ENCODE measurements at regions not wholly inside any gene's neighbourhood (a gene's known extent, or its start where the extent isn't known, plus 50 kb on each side); places are given as distances from the start of the nearest gene placed in this dataset.

DNA sequence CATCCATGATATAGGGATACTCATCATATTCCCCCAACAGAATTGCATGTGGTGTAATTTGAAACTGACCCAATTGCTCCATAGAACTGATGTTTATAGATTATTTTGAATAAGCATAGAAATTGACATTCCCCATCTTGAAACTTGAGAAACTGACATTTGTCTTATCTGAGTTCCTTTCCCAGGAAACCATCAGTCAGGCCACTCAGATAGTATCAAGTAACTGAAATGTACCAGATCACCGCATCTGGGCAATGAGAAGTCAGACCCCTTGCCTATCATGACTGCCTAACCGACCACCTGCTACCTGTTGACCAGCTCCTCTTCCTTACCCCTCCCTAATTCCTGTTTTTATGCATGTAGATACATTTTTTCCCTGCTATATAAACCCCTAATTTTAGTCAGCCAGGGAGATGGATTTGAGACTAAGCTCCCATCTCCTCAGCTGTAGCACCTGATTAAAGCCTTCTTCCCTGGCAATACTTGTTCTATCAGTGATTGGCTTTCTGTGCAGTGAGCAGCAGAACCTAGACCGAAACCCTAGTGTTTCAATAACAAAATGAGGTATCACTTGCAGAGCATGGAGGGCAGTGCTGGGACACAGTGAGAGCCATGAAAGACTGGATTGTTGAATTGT lies 274.5 kb downstream of the LPIN1 start:
- no peak for TF ChIP-seq POLR2A (IDR thresholded peaks at IDR 0.05)
- TF ChIP-seq, protein P1, sequence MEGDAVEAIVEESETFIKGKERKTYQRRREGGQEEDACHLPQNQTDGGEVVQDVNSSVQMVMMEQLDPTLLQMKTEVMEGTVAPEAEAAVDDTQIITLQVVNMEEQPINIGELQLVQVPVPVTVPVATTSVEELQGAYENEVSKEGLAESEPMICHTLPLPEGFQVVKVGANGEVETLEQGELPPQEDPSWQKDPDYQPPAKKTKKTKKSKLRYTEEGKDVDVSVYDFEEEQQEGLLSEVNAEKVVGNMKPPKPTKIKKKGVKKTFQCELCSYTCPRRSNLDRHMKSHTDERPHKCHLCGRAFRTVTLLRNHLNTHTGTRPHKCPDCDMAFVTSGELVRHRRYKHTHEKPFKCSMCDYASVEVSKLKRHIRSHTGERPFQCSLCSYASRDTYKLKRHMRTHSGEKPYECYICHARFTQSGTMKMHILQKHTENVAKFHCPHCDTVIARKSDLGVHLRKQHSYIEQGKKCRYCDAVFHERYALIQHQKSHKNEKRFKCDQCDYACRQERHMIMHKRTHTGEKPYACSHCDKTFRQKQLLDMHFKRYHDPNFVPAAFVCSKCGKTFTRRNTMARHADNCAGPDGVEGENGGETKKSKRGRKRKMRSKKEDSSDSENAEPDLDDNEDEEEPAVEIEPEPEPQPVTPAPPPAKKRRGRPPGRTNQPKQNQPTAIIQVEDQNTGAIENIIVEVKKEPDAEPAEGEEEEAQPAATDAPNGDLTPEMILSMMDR (IDR thresholded peaks at IDR 0.05): no peak

All from Peyer's patch (tissue), 4 donors.